ENCODE measurements at regions not wholly inside any gene's neighbourhood (a gene's known extent, or its start where the extent isn't known, plus 50 kb on each side); places are given as distances from the start of the nearest gene placed in this dataset.

GRCh38 chr3:69671082-69671952, 67.9 kb upstream of the MITF start:
- 60 to 61% methylated on average over 4 to 6 of the region's 6 CpGs for WGBS, 2 donors (ENCODE audit: low coverage in 1 of 2)
- Histone ChIP-seq H3K27ac (no peak overlapping the region), H3K4me3 (no peak overlapping the region), H3K36me3 (no peaks in the 10 kb centered on the region), H3K9me3 (no peaks in the 10 kb centered on the region), H3K4me1 (no peaks in the 10 kb centered on the region), H3K27me3 (no peaks in the 10 kb centered on the region)
- in situ Hi-C loops (cut with MboI; ENCODE audit: low pct_ligation_motif_present in 1 of 4, low pct_unique_long_range_greater_than_20kb in 1 of 4, low sequenced_read_pairs in 3 of 4) (loop anchor here (10.0 to 25.0 kb wide), 4 partner anchors 234 to 517 kb away; no protein-coding TSS in a partner anchor), intact Hi-C loops (cut with DNase I; ENCODE audit: low total_unique reads) (loop anchor here (2.0 kb wide), 1 partner anchor 511 kb away; no protein-coding TSS in a partner anchor)
- no peak for DNase-seq
- peak; percentile 61 to 74 (median 72) for TF ChIP-seq CTCF (IDR thresholded peaks at IDR 0.05)
- no peak for TF ChIP-seq POLR2A (IDR thresholded peaks at IDR 0.05)

GRCh38 chr3:69669070-69669469, 70.2 kb upstream of the MITF start:
- no peaks in the 10 kb centered on the region for H3K9me3 ChIP-seq
- 40 to 66% methylated on average over 3 of the region's 3 CpGs for WGBS, 2 donors (ENCODE audit: low coverage in 1 of 2)
- in situ Hi-C loops (cut with MboI; ENCODE audit: low pct_ligation_motif_present in 1 of 4, low pct_unique_long_range_greater_than_20kb in 1 of 4, low sequenced_read_pairs in 3 of 4), result loop anchor here (10.0 to 25.0 kb wide), 4 partner anchors 224 to 507 kb away; no protein-coding TSS in a partner anchor
- no peaks in the 10 kb centered on the region for H3K36me3 ChIP-seq
- H3K4me3 ChIP-seq, result no peak overlapping the region
- H3K4me1 ChIP-seq, result no peaks in the 10 kb centered on the region
- H3K27me3 ChIP-seq, result no peaks in the 10 kb centered on the region
- DNase-seq, result no peak
- TF ChIP-seq CTCF (IDR thresholded peaks at IDR 0.05) (no peak), EP300 (IDR thresholded peaks at IDR 0.05; ENCODE audit: low read depth) (no peak), POLR2A (IDR thresholded peaks at IDR 0.05) (no peak), POLR2AphosphoS5 (IDR thresholded peaks at IDR 0.05) (no peak)
- H3K27ac ChIP-seq, result no peak overlapping the region
- intact Hi-C loops (cut with DNase I; ENCODE audit: low total_unique reads), result no loop called here

- Histone ChIP-seq H3K27me3 (peaks cover 4% of the 10 kb centered on the region), H3K4me1 (no peaks in the 10 kb centered on the region), H3K27ac (no peak overlapping the region), H3K36me3 (no peaks in the 10 kb centered on the region), H3K4me3 (no peak overlapping the region), H3K9me3 (no peaks in the 10 kb centered on the region)
- TF ChIP-seq POLR2A (IDR thresholded peaks at IDR 0.05) (no peak), EP300 (IDR thresholded peaks at IDR 0.05; ENCODE audit: low read depth) (no peak), POLR2AphosphoS5 (IDR thresholded peaks at IDR 0.05) (no peak), CTCF (IDR thresholded peaks at IDR 0.05) (no peak)
- DNase-seq, result no peak
- intact Hi-C loops (cut with DNase I; ENCODE audit: low total_unique reads) (no loop called here), in situ Hi-C loops (cut with MboI; ENCODE audit: low pct_ligation_motif_present in 1 of 4, low pct_unique_long_range_greater_than_20kb in 1 of 4, low sequenced_read_pairs in 3 of 4) (loop anchor here (10.0 to 25.0 kb wide), 4 partner anchors 220 to 503 kb away; no protein-coding TSS in a partner anchor)
- 17% methylated on average over 4 of the region's 4 CpGs; no CpG with 5 or more reads in 1 of the 2 donors for WGBS, 2 donors (ENCODE audit: low coverage in 1 of 2)
These were observed 74.1 kb upstream of the MITF start for GRCh38 chr3:69665026-69665737.

GRCh38 chr3:69660631-69661030, 78.6 kb upstream of the MITF start:
- Histone ChIP-seq H3K9me3 (no peaks in the 10 kb centered on the region), H3K27me3 (peaks cover 4% of the 10 kb centered on the region), H3K4me1 (peaks cover 0 to 5% (median 0%) of the 10 kb centered on the region in 4 donors), H3K27ac (no peak overlapping the region), H3K4me3 (no peak overlapping the region), H3K36me3 (no peaks in the 10 kb centered on the region)
- no peak for TF ChIP-seq EP300 (IDR thresholded peaks at IDR 0.05; ENCODE audit: low read depth)
- WGBS, 2 donors (ENCODE audit: low coverage in 1 of 2), result 97% methylated on average over 16 of the region's 36 CpGs; no CpG with 5 or more reads in 1 of the 2 donors
- intact Hi-C loops (cut with DNase I; ENCODE audit: low total_unique reads) (loop anchor here (5.0 kb wide), 1 partner anchor 488 kb away; no protein-coding TSS in a partner anchor), in situ Hi-C loops (cut with MboI; ENCODE audit: low pct_ligation_motif_present in 1 of 4, low pct_unique_long_range_greater_than_20kb in 1 of 4, low sequenced_read_pairs in 3 of 4) (loop anchor here (10.0 to 25.0 kb wide), 4 partner anchors 216 to 498 kb away; no protein-coding TSS in a partner anchor)
- no peak for DNase-seq

Measured in transverse colon (tissue), 4 donors.